Mammary epithelial cell (primary cell): ENCODE measurements at regions not wholly inside any gene's neighbourhood (a gene's known extent, or its start where the extent isn't known, plus 50 kb on each side); places are given as distances from the start of the nearest gene placed in this dataset.

Experiments used
- CTCF ChIP-seq, 2 donors: IDR thresholded peaks in 1 of 2; conservative IDR thresholded peaks in 1 of 2; 2 replicates each; pipeline ENCODE4 v1.5.1; 2011 to 2012; ENCODE audit warnings: inconsistent platforms in 2 of 2, low read length in 2 of 2, mild to moderate bottlenecking in 2 of 2, control low read depth in 1 of 2, low read depth in 1 of 2; ENCODE audit not compliant: insufficient read depth in 1 of 2; ENCODE audit errors: extremely low read depth in 1 of 2
- EZH2 ChIP-seq: IDR thresholded peaks from 2 replicates; pipeline ENCODE4 v1.6.1; 2012; ENCODE audit warnings: low read length, inconsistent platforms, borderline replicate concordance

GRCh38 chr2:145906354-145906753 lies 1386.4 kb upstream of the ZEB2 start:
- TF ChIP-seq CTCF (conservative IDR thresholded peaks at IDR 0.05 in 1 of 2, IDR thresholded peaks at IDR 0.05 in 1 of 2; ENCODE audit: extremely low read depth in 1 of 2, insufficient read depth in 1 of 2, low read depth in 1 of 2, low read length in 2 of 2) = no peak
- no peak for TF ChIP-seq EZH2
